ENCODE measurements at regions not wholly inside any gene's neighbourhood (a gene's known extent, or its start where the extent isn't known, plus 50 kb on each side); places are given as distances from the start of the nearest gene placed in this dataset.

- TF ChIP-seq CTCF (IDR thresholded peaks at IDR 0.05; ENCODE audit: poor library complexity, severe bottlenecking): no peak
- TF ChIP-seq EP300 (conservative IDR thresholded peaks at IDR 0.05; ENCODE audit: poor library complexity, severe bottlenecking): no peak
- no peak for TF ChIP-seq RAD21 (conservative IDR thresholded peaks at IDR 0.05)
- no peak for TF ChIP-seq EZH2 (IDR thresholded peaks at IDR 0.05; ENCODE audit: borderline replicate concordance, insufficient read depth, low read length, poor library complexity, severe bottlenecking)
- no peak for TF ChIP-seq MXI1 (conservative IDR thresholded peaks at IDR 0.05; ENCODE audit: poor library complexity, severe bottlenecking)
- no peak for TF ChIP-seq POLR2AphosphoS5 (IDR thresholded peaks at IDR 0.05)
These were observed 86.3 kb upstream of the TBX3 start for GRCh38 chr12:114770323-114770722.
